Mesendoderm (in vitro differentiated cells): ENCODE measurements at regions not wholly inside any gene's neighbourhood (a gene's known extent, or its start where the extent isn't known, plus 50 kb on each side); places are given as distances from the start of the nearest gene placed in this dataset.

Experiments used
- DNase-seq: peaks from one replicate; pipeline ENCODE4 v3.0.0; 2013
- H2AK5ac ChIP-seq: 2 replicates; pipeline ENCODE4 v1.6.1; 2013; ENCODE audit warnings: low read length, inconsistent platforms
- H2BK120ac ChIP-seq: 2 replicates; pipeline ENCODE4 v1.6.1; 2013; ENCODE audit warnings: low read depth, mild to moderate bottlenecking, low read length, moderate library complexity, mixed read lengths
- H2BK15ac ChIP-seq: replicated peaks from 2 replicates; pipeline ENCODE4 v1.6.1; 2013; ENCODE audit warnings: low read depth, mild to moderate bottlenecking, moderate library complexity
- H2BK5ac ChIP-seq: 2 replicates; pipeline ENCODE4 v1.6.1; 2013; ENCODE audit warnings: low read length, inconsistent platforms
- H3K18ac ChIP-seq: 2 replicates; pipeline ENCODE4 v1.6.1; 2013; ENCODE audit warnings: mild to moderate bottlenecking, low read length, mixed read lengths
- H3K23ac ChIP-seq: one replicate; pipeline ENCODE4 v1.6.1; 2013; ENCODE audit warnings: low read length
- H3K27ac ChIP-seq: 2 replicates; pipeline ENCODE4 v1.5.1; 2013; ENCODE audit warnings: low read depth, mild to moderate bottlenecking, inconsistent platforms, low read length, moderate library complexity
- H3K27me3 ChIP-seq: 2 replicates; pipeline ENCODE4 v1.6.1; 2013; ENCODE audit warnings: low read length, control low read depth, mild to moderate bottlenecking, inconsistent platforms; ENCODE audit not compliant: insufficient read depth, poor library complexity
- H3K36me3 ChIP-seq: 2 replicates; pipeline ENCODE4 v1.6.1; 2013; ENCODE audit warnings: low read length, inconsistent platforms; ENCODE audit not compliant: control insufficient read depth, insufficient read depth
- H3K4ac ChIP-seq: one replicate; pipeline ENCODE4 v1.6.1; 2013; ENCODE audit warnings: low read depth, mild to moderate bottlenecking, low read length, moderate library complexity
- H3K4me1 ChIP-seq: 2 replicates; pipeline ENCODE4 v1.6.1; 2013; ENCODE audit warnings: low read depth, low read length, inconsistent platforms; ENCODE audit not compliant: control insufficient read depth
- H3K4me2 ChIP-seq: 2 replicates; pipeline ENCODE4 v1.6.1; 2013; ENCODE audit warnings: low read length
- H3K4me3 ChIP-seq: 2 replicates; pipeline ENCODE4 v1.5.1; 2013; ENCODE audit warnings: mild to moderate bottlenecking, low read length
- H3K56ac ChIP-seq: one replicate; pipeline ENCODE4 v1.6.1; 2013; ENCODE audit warnings: low read length
- H3K79me1 ChIP-seq: 2 replicates; pipeline ENCODE4 v1.6.1; 2013; ENCODE audit warnings: low read length, inconsistent platforms
- H3K79me2 ChIP-seq: 2 replicates; pipeline ENCODE4 v1.6.1; 2013; ENCODE audit warnings: mild to moderate bottlenecking, low read length; ENCODE audit not compliant: control insufficient read depth, insufficient read depth
- H3K9ac ChIP-seq: 2 replicates; pipeline ENCODE4 v1.6.1; 2013; ENCODE audit warnings: low read length, inconsistent platforms
- H4K5ac ChIP-seq: one replicate; pipeline ENCODE4 v1.6.1; 2013; ENCODE audit warnings: low read length
- H4K8ac ChIP-seq: one replicate; pipeline ENCODE4 v1.6.1; 2013; ENCODE audit warnings: low read depth, mild to moderate bottlenecking, control low read depth, low read length, moderate library complexity
- WGBS: extraction: QIAGEN DNeasy Blood & Tissue Kit; methylation state at CpG from one replicate; pipeline ENCODE4 v1.1.7; 2013; ENCODE audit warnings: low lambda C conversion rate, missing lambda C conversion rate; ENCODE audit not compliant: insufficient coverage; ENCODE audit errors: extremely low coverage; 5-methylcytosine and 5-hydroxymethylcytosine counted together

DNA sequence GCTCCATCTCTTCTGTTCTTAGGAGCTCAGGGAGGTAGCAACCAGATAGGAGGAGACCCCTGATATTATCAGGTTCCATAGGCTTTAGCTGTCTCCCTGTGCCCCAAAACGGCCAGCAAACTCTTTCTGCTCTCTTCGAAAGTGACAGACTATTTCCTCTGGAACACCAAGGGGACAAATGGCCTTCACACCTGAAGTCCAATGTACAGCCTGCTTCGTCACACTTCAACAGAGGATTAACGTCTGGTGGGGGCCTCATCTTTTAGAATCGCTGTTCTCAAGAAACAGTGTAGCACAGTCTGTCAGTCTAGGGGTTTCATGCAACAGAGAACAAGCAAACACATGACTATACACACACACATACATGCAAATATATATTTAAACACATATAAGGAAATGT is 152.4 kb upstream of the SETMAR start:
- no peaks in the 10 kb centered on the region for H3K27me3 ChIP-seq
- H2BK5ac ChIP-seq: no peak overlapping the region
- no peak overlapping the region for H3K27ac ChIP-seq
- H3K18ac ChIP-seq: no peak overlapping the region
- no peaks in the 10 kb centered on the region for H3K79me1 ChIP-seq
- no peak overlapping the region for H3K4me2 ChIP-seq
- H2AK5ac ChIP-seq: no peak overlapping the region
- WGBS: no CpG with 5 or more reads among the region's 5 CpGs
- H3K4me3 ChIP-seq: no peak overlapping the region
- no peak overlapping the region for H2BK120ac ChIP-seq
- H3K4ac ChIP-seq: no peak overlapping the region
- H4K5ac ChIP-seq: no peak overlapping the region
- H3K23ac ChIP-seq: no peak overlapping the region
- H3K79me2 ChIP-seq: no peaks in the 10 kb centered on the region
- no peaks in the 10 kb centered on the region for H3K4me1 ChIP-seq
- H3K56ac ChIP-seq: no peak overlapping the region
- no peak for DNase-seq
- no peak overlapping the region for H2BK15ac ChIP-seq
- H3K9ac ChIP-seq: no peak overlapping the region
- no peak overlapping the region for H4K8ac ChIP-seq
- no peaks in the 10 kb centered on the region for H3K36me3 ChIP-seq

DNA sequence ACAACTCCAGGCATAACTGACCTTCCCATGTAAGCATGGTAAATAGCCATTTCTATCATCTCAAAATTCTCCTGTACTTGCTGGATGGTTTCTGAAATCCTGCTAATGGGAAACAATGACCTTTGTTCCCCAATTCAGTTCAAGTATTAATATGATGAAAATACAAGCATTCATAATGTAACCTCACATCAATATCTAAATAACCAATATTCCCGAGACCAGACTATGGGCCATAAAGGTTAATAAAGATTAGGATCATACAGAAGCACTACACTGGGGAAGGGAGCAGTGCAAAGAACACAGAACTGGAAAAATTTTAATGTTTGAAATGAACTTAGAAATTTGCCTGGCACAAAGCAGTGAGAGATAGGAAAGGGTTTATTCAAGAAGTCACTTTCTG is 151.3 kb upstream of the SETMAR start:
- Histone ChIP-seq H3K4me2 (no peak overlapping the region), H3K18ac (no peak overlapping the region)

GRCh38 chr3:4153771-4154170 is 149.4 kb upstream of the SETMAR start:
- Histone ChIP-seq H3K9ac (no peak overlapping the region), H3K79me2 (no peaks in the 10 kb centered on the region), H3K23ac (no peak overlapping the region), H3K27me3 (no peaks in the 10 kb centered on the region), H3K4me1 (no peaks in the 10 kb centered on the region), H4K5ac (no peak overlapping the region), H3K4me2 (no peak overlapping the region), H2BK15ac (no peak overlapping the region), H2BK120ac (no peak overlapping the region), H2BK5ac (no peak overlapping the region), H3K18ac (no peak overlapping the region), H2AK5ac (no peak overlapping the region), H4K8ac (no peak overlapping the region), H3K36me3 (no peaks in the 10 kb centered on the region), H3K4me3 (no peak overlapping the region), H3K79me1 (no peaks in the 10 kb centered on the region), H3K56ac (no peak overlapping the region), H3K4ac (no peak overlapping the region), H3K27ac (no peak overlapping the region)
- no peak for DNase-seq
- WGBS: no CpG with 5 or more reads among the region's 1 CpG

More for the DNA sequence above, 151.3 kb upstream of the SETMAR start:
- Histone ChIP-seq H4K5ac (no peak overlapping the region), H3K4me1 (no peaks in the 10 kb centered on the region), H3K27me3 (no peaks in the 10 kb centered on the region), H3K56ac (no peak overlapping the region), H3K79me2 (no peaks in the 10 kb centered on the region), H2BK120ac (no peak overlapping the region), H3K36me3 (no peaks in the 10 kb centered on the region), H2AK5ac (no peak overlapping the region), H3K4ac (no peak overlapping the region), H3K4me3 (no peak overlapping the region), H3K23ac (no peak overlapping the region), H3K79me1 (no peaks in the 10 kb centered on the region), H3K9ac (no peak overlapping the region), H3K27ac (no peak overlapping the region), H2BK15ac (no peak overlapping the region), H4K8ac (no peak overlapping the region), H2BK5ac (no peak overlapping the region)
- DNase-seq: no peak
- no CpG with 5 or more reads among the region's 1 CpG for WGBS

DNA sequence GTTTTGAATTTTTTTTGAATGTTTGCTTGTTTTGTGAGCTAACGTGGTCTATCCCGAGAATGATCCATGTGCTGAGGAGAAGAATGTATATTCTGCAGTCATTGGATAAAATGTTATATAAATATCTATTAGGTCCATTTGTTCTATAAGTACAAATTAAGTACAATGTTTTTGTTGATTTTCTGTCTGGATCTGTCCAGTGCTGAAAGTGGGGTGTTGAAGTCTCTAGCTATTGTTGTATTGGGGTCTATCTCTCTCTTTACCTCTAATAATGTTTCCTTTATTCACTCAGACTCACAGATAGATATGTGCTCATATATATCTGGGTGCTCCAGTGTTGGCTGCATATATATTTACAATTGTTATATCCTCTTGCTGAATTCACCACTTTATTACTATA is 144.8 kb upstream of the SETMAR start:
- H3K4me1 ChIP-seq: no peaks in the 10 kb centered on the region
- no CpG with 5 or more reads among the region's 2 CpGs for WGBS
- H3K4me2 ChIP-seq: no peak overlapping the region
- no peak for DNase-seq
- H3K18ac ChIP-seq: no peak overlapping the region
- H3K4ac ChIP-seq: no peak overlapping the region
- no peak overlapping the region for H3K56ac ChIP-seq
- H3K27me3 ChIP-seq: no peaks in the 10 kb centered on the region
- H3K36me3 ChIP-seq: no peaks in the 10 kb centered on the region
- H2BK15ac ChIP-seq: no peak overlapping the region
- H3K79me1 ChIP-seq: no peaks in the 10 kb centered on the region
- H3K79me2 ChIP-seq: no peaks in the 10 kb centered on the region
- H4K8ac ChIP-seq: no peak overlapping the region
- H3K23ac ChIP-seq: no peak overlapping the region
- no peak overlapping the region for H3K27ac ChIP-seq
- H2AK5ac ChIP-seq: no peak overlapping the region
- H4K5ac ChIP-seq: no peak overlapping the region
- H3K9ac ChIP-seq: no peak overlapping the region
- H2BK5ac ChIP-seq: no peak overlapping the region
- no peak overlapping the region for H3K4me3 ChIP-seq
- H2BK120ac ChIP-seq: no peak overlapping the region

DNA sequence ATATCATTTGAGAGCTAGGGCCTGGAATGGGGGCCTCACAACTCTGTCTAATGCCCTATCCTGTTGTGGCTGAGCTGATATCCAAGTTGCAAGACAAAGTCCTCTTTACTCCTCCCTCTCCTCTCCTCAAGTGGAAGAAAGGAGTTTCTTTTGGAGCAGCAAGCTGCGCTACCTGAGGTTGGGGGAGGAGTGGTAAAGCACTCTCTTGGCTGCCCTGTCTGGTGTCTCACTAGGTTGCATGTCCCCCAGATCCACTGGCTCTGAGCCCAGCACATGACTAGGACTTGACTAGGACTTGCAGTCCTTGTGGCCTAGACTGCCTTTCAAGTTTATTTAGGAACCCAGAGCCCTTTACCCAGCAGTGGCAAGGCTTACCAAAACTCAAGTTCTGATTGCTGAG is 141.1 kb upstream of the SETMAR start:
- Histone ChIP-seq H4K5ac (no peak overlapping the region), H3K56ac (no peak overlapping the region), H2AK5ac (no peak overlapping the region), H4K8ac (no peak overlapping the region), H2BK5ac (no peak overlapping the region), H3K9ac (no peak overlapping the region), H3K27me3 (no peaks in the 10 kb centered on the region), H3K23ac (no peak overlapping the region), H3K4me1 (no peaks in the 10 kb centered on the region), H3K4ac (no peak overlapping the region), H3K18ac (no peak overlapping the region), H3K4me2 (no peak overlapping the region), H3K79me1 (no peaks in the 10 kb centered on the region), H3K36me3 (no peaks in the 10 kb centered on the region), H2BK120ac (no peak overlapping the region), H3K79me2 (no peaks in the 10 kb centered on the region), H2BK15ac (no peak overlapping the region), H3K27ac (no peak overlapping the region), H3K4me3 (no peak overlapping the region)
- DNase-seq: no peak
- WGBS: no CpG with 5 or more reads among the region's 1 CpG

DNA sequence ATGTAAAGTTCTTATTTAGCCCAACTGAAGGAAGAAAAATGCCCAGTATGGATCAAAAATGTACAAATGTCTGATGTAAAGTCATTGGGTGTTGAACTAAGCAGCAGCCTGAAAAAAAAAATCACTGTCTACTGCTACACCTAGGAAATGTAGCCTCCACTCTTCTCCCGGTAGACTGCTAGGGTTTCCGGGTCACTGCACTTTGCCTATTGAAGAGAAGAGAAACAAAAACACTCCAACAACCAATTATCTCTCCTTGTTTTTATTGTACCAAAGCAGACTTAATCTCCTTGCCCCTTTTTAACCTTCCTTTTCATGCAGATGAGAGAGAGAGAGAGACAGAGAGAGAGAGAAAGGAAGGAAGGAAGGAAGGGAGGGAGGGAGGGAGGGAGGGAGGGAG is 140.2 kb upstream of the SETMAR start:
- Histone ChIP-seq H2BK120ac (no peak overlapping the region), H2AK5ac (no peak overlapping the region), H3K79me2 (no peaks in the 10 kb centered on the region), H3K56ac (no peak overlapping the region), H3K23ac (no peak overlapping the region), H3K79me1 (no peaks in the 10 kb centered on the region), H2BK5ac (no peak overlapping the region), H3K4me3 (no peak overlapping the region), H4K8ac (no peak overlapping the region), H3K9ac (no peak overlapping the region), H3K36me3 (no peaks in the 10 kb centered on the region), H3K4ac (no peak overlapping the region), H3K4me1 (no peaks in the 10 kb centered on the region), H3K27ac (no peak overlapping the region), H3K4me2 (no peak overlapping the region), H3K18ac (no peak overlapping the region), H4K5ac (no peak overlapping the region), H2BK15ac (no peak overlapping the region), H3K27me3 (no peaks in the 10 kb centered on the region)
- no CpG with 5 or more reads among the region's 2 CpGs for WGBS
- DNase-seq: no peak
